ENCODE measurements at regions not wholly inside any gene's neighbourhood (a gene's known extent, or its start where the extent isn't known, plus 50 kb on each side); places are given as distances from the start of the nearest gene placed in this dataset.

DNA sequence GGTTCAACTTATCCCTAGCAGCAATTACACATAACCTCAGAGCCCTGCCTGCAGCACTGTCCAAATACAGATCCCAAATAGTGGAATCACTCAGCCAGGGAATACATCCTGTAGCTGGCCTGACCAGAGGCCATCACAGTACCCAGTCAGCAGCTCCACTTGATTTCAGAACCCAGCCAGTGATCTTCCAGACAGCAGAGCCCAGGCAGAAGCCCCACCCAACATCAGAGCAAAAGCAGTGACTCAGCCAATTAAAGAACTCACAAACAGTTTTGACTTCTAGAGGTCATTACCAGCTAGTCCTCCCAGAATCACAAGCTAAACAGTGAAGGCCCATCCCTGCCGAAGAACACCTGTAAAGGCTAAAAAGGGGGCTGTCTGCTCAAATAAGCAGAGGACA, 118.0 kb upstream of the SRD5A2 start:
- TF ChIP-seq POLR2A (IDR thresholded peaks at IDR 0.05): no peak
- TF ChIP-seq, protein P1, sequence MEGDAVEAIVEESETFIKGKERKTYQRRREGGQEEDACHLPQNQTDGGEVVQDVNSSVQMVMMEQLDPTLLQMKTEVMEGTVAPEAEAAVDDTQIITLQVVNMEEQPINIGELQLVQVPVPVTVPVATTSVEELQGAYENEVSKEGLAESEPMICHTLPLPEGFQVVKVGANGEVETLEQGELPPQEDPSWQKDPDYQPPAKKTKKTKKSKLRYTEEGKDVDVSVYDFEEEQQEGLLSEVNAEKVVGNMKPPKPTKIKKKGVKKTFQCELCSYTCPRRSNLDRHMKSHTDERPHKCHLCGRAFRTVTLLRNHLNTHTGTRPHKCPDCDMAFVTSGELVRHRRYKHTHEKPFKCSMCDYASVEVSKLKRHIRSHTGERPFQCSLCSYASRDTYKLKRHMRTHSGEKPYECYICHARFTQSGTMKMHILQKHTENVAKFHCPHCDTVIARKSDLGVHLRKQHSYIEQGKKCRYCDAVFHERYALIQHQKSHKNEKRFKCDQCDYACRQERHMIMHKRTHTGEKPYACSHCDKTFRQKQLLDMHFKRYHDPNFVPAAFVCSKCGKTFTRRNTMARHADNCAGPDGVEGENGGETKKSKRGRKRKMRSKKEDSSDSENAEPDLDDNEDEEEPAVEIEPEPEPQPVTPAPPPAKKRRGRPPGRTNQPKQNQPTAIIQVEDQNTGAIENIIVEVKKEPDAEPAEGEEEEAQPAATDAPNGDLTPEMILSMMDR (IDR thresholded peaks at IDR 0.05): no peak

Measured in esophagus squamous epithelium (tissue), 4 donors.